ENCODE measurements at regions not wholly inside any gene's neighbourhood (a gene's known extent, or its start where the extent isn't known, plus 50 kb on each side); places are given as distances from the start of the nearest gene placed in this dataset.

DNA sequence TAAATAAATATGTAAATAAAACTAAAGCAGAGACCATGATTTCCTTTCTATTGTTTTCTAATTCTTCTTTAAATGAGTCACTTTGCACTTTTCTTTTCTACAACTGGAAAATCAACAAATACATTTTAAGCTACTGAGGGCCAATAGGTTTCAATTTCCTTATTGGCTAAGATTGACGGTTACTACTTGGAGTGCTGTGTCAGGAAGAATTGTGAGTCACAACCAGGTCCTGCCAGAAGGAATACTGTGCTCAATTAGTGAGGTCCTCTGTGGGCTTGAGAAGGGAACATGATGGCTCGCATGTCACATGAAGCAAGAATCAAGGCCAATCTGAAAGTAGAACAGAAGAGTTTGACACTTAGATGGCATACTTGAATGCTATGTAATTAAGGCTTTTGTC, 110.8 kb downstream of the HMHB1 start (continued):
- no peak for TF ChIP-seq ZNF510 (tag by site-specific recombination; IDR thresholded peaks at IDR 0.05; ENCODE audit: insufficient replicate concordance)
- TF ChIP-seq ZEB2 (tag by site-specific recombination; IDR thresholded peaks at IDR 0.05) = no peak
- TF ChIP-seq ZNF248 (tag by site-specific recombination; IDR thresholded peaks at IDR 0.05) = no peak
- no peak for TF ChIP-seq ZNF639 (tag by site-specific recombination; IDR thresholded peaks at IDR 0.05)

DNA sequence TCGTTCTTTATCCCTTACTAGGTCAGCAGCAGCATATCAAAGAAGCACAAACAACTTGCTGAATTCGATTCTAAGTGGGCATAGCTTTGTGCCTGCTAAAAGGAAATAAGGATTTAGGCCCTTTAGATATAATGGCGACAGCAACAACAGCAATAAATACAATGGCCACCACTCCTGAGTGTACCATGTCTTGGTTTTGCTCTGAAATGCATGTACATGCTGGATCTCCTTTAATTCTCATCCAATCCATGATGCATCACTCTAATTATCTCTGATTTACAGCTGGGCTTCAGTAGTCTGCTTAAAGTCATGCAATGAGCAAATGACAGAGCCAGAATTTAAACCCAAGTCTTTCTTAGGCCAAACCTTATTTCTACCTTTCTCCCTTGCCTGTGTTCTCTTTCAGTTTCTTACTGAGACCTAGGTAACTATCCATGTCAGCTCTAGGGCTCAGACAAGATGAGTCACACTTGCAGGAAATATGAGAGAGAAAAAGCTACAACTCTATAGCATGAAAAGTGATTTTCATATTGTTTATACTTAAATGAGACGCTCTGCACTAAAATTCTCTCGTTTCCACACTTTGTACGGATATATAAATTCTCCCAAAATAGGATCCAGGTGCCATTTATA, 111.8 kb downstream of the HMHB1 start:
- Histone ChIP-seq H3K36me3 (ENCODE audit: control insufficient read depth in 2 of 2, insufficient read depth in 1 of 2, low read length in 2 of 2) (no peaks in the 10 kb centered on the region), H3K27ac (ENCODE audit: extremely low read depth, low read depth, low read length) (no peak overlapping the region), H3K9me3 (ENCODE audit: control insufficient read depth, insufficient read depth, low read depth, low read length) (no peaks in the 10 kb centered on the region), H3K4me1 (ENCODE audit: control insufficient read depth, insufficient read depth, low read length) (peaks cover 4% of the 10 kb centered on the region; the same call in 1 of the 2 replicates), H3K4me3 (ENCODE audit: low read depth, low read length) (no peak overlapping the region)
- no peak for TF ChIP-seq ZNF146 (tag by site-specific recombination; IDR thresholded peaks at IDR 0.05)
- no peak for TF ChIP-seq ZNF335 (tag by site-specific recombination; conservative IDR thresholded peaks at IDR 0.05)
- no peak for TF ChIP-seq KLF16 (tag by site-specific recombination; IDR thresholded peaks at IDR 0.05)
- TF ChIP-seq, protein P1, sequence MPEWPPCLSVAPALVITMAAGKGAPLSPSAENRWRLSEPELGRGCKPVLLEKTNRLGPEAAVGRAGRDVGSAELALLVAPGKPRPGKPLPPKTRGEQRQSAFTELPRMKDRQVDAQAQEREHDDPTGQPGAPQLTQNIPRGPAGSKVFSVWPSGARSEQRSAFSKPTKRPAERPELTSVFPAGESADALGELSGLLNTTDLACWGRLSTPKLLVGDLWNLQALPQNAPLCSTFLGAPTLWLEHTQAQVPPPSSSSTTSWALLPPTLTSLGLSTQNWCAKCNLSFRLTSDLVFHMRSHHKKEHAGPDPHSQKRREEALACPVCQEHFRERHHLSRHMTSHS (tag by site-specific recombination; IDR thresholded peaks at IDR 0.05) = no peak
- no peak for TF ChIP-seq ZNF701 (tag by site-specific recombination; IDR thresholded peaks at IDR 0.05)
- TF ChIP-seq ZNF133 (tag by site-specific recombination; IDR thresholded peaks at IDR 0.05) = no peak
- TF ChIP-seq SCRT2 (tag by site-specific recombination; IDR thresholded peaks at IDR 0.05) = no peak
- TF ChIP-seq ZNF184 (tag by site-specific recombination; IDR thresholded peaks at IDR 0.05) = no peak
- no peak for TF ChIP-seq ZNF248 (tag by site-specific recombination; IDR thresholded peaks at IDR 0.05)
- TF ChIP-seq ZNF350 (tag by site-specific recombination; IDR thresholded peaks at IDR 0.05) = no peak
- TF ChIP-seq REST (tag by site-specific recombination; IDR thresholded peaks at IDR 0.05) = no peak
- CTCF ChIA-PET = interaction anchor here (0.6 kb wide), 1 partner anchor 316 kb away, joined by 4 read pairs; no protein-coding TSS in a partner anchor
- POLR2A ChIA-PET = no interaction called here

- Histone ChIP-seq H3K36me3 (ENCODE audit: control insufficient read depth in 2 of 2, insufficient read depth in 1 of 2, low read length in 2 of 2) (no peaks in the 10 kb centered on the region), H3K4me1 (ENCODE audit: control insufficient read depth, insufficient read depth, low read length) (peaks cover 4% of the 10 kb centered on the region; the same call in 1 of the 2 replicates), H3K4me3 (ENCODE audit: low read depth, low read length) (no peak overlapping the region), H3K9me3 (ENCODE audit: control insufficient read depth, insufficient read depth, low read depth, low read length) (no peaks in the 10 kb centered on the region), H3K27ac (ENCODE audit: extremely low read depth, low read depth, low read length) (no peak overlapping the region)
- POLR2A ChIA-PET = no interaction called here
- CTCF ChIA-PET = no interaction called here
- TF ChIP-seq PBX3 (CRISPR knock-in tag; IDR thresholded peaks at IDR 0.05) (no peak), GLIS2 (tag by site-specific recombination; IDR thresholded peaks at IDR 0.05) (no peak), SP3 (tag by site-specific recombination; IDR thresholded peaks at IDR 0.05) (no peak), SP2 (tag by site-specific recombination; IDR thresholded peaks at IDR 0.05) (no peak), SCRT2 (tag by site-specific recombination; IDR thresholded peaks at IDR 0.05) (peak; percentile 62; the same call in 1 of the 2 replicates), ZNF530 (tag by site-specific recombination; IDR thresholded peaks at IDR 0.05; ENCODE audit: low read depth) (no peak), ZNF423 (tag by site-specific recombination; IDR thresholded peaks at IDR 0.05) (no peak), ZNF138 (tag by site-specific recombination; IDR thresholded peaks at IDR 0.05; ENCODE audit: borderline replicate concordance) (no peak), MYNN (tag by site-specific recombination; IDR thresholded peaks at IDR 0.05; ENCODE audit: borderline replicate concordance) (no peak)
These were observed 112.5 kb downstream of the HMHB1 start for GRCh38 chr5:143924311-143924978.
